GM12878 (cell line): ENCODE measurements at regions not wholly inside any gene's neighbourhood (a gene's known extent, or its start where the extent isn't known, plus 50 kb on each side); places are given as distances from the start of the nearest gene placed in this dataset.

Experiments
- ETV6 ChIP-seq, 2 experiments: fragments of 450-650 bp in 1 of 2; IDR thresholded peaks in 1 of 2; conservative IDR thresholded peaks in 1 of 2; 2 replicates each; pipeline ENCODE4 v1.6.1; 2014; ENCODE audit warnings: antibody characterized with exemption in 1 of 2, borderline replicate concordance in 1 of 2, low read depth in 1 of 2, mild to moderate bottlenecking in 1 of 2, moderate library complexity in 1 of 2
- NBN ChIP-seq: fragments of 450-650 bp; IDR thresholded peaks from 2 replicates; pipeline ENCODE4 v1.6.1; 2016
- TAF1 ChIP-seq: IDR thresholded peaks from 2 replicates; pipeline ENCODE4 v1.6.1; 2011; ENCODE audit warnings: mild to moderate bottlenecking, low read depth, low read length, borderline replicate concordance
- YBX1 ChIP-seq: fragments of 450-650 bp; IDR thresholded peaks from 2 replicates; pipeline ENCODE4 v1.6.1; 2016; ENCODE audit warnings: antibody characterized with exemption
- TF ChIP-seq, protein P1 (sequence below), 3 experiments: IDR thresholded peaks in 2 of 3; conservative IDR thresholded peaks in 1 of 3; 2 replicates each; pipeline ENCODE4 v1.5.1; 2011; ENCODE audit warnings: low read depth in 3 of 3, low read length in 3 of 3, mild to moderate bottlenecking in 3 of 3, control low read depth in 2 of 3, moderate library complexity in 2 of 3, inconsistent platforms in 1 of 3, mixed read lengths in 1 of 3; ENCODE audit not compliant: control insufficient read depth in 2 of 3, insufficient read depth in 1 of 3; ENCODE audit errors: extremely low read depth in 1 of 3
- TF ChIP-seq, protein P2 (sequence below): IDR thresholded peaks from 2 replicates; pipeline ENCODE4 v1.6.1; 2011; ENCODE audit warnings: borderline replicate concordance, low read depth, mild to moderate bottlenecking, moderate library complexity, mixed read lengths, low read length; ENCODE audit not compliant: insufficient read depth; ENCODE audit errors: extremely low read length

DNA sequence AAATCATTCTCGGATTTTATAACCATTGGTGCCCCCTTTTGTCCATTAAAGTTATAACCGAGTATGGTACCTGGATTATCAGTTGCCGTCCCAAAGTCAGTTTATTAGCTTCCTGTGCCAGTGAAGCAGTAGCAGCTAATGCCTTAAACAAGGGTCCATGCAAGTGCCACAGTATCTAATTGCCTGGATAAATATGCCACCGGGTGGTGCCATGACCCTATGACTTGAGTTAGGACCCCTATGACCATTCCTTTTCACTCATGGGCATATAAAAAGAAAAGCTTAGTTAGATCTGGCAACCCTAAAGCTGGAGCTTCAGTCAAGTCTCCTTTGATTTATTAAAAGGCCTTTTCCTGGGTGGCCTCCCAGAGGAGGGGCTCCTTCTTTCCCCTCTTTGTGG is 1314.6 kb downstream of the TMEM121 start:
- TF ChIP-seq TAF1: no peak
- TF ChIP-seq YBX1: no peak
- no peak for TF ChIP-seq ETV6 (conservative IDR thresholded peaks at IDR 0.05 in 1 of 2, IDR thresholded peaks at IDR 0.05 in 1 of 2; ENCODE audit: borderline replicate concordance in 1 of 2, low read depth in 1 of 2)
- TF ChIP-seq, protein P1, sequence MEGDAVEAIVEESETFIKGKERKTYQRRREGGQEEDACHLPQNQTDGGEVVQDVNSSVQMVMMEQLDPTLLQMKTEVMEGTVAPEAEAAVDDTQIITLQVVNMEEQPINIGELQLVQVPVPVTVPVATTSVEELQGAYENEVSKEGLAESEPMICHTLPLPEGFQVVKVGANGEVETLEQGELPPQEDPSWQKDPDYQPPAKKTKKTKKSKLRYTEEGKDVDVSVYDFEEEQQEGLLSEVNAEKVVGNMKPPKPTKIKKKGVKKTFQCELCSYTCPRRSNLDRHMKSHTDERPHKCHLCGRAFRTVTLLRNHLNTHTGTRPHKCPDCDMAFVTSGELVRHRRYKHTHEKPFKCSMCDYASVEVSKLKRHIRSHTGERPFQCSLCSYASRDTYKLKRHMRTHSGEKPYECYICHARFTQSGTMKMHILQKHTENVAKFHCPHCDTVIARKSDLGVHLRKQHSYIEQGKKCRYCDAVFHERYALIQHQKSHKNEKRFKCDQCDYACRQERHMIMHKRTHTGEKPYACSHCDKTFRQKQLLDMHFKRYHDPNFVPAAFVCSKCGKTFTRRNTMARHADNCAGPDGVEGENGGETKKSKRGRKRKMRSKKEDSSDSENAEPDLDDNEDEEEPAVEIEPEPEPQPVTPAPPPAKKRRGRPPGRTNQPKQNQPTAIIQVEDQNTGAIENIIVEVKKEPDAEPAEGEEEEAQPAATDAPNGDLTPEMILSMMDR (IDR thresholded peaks at IDR 0.05 in 2 of 3, conservative IDR thresholded peaks at IDR 0.05 in 1 of 3; ENCODE audit: control insufficient read depth in 2 of 3, extremely low read depth in 1 of 3, insufficient read depth in 1 of 3, low read depth in 3 of 3, low read length in 3 of 3): no peak; a peak in 1 of 6 replicates
- TF ChIP-seq, protein P2, sequence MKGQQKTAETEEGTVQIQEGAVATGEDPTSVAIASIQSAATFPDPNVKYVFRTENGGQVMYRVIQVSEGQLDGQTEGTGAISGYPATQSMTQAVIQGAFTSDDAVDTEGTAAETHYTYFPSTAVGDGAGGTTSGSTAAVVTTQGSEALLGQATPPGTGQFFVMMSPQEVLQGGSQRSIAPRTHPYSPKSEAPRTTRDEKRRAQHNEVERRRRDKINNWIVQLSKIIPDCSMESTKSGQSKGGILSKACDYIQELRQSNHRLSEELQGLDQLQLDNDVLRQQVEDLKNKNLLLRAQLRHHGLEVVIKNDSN: no peak
- TF ChIP-seq NBN: no peak
